RWPE2 (cell line): ENCODE measurements at regions not wholly inside any gene's neighbourhood (a gene's known extent, or its start where the extent isn't known, plus 50 kb on each side); places are given as distances from the start of the nearest gene placed in this dataset.

ENCODE experiments used
- ATAC-seq: fragments of 200-7000 bp; cut with Tn5 transposase; 3 replicates; pipeline ENCODE4 v1.9.1; 2021; ENCODE audit warnings: low read depth
- DNase-seq: peaks from one replicate; pipeline ENCODE4 v3.0.0-alpha.2; 2020; ENCODE audit warnings: low spot score
- H3K27ac ChIP-seq: fragments of 450-650 bp; 2 replicates; pipeline ENCODE4 v1.5.1; 2017; ENCODE audit warnings: mild to moderate bottlenecking; ENCODE audit not compliant: poor library complexity, severe bottlenecking
- H3K27me3 ChIP-seq: fragments of 250-450 bp; sonication (Bioruptor Pico); 2 replicates; pipeline ENCODE4 v1.5.1; 2021; ENCODE audit warnings: mild to moderate bottlenecking, moderate library complexity; ENCODE audit not compliant: insufficient read depth, poor library complexity, severe bottlenecking
- H3K36me3 ChIP-seq: fragments of 250-450 bp; sonication (Bioruptor Pico); 2 replicates; pipeline ENCODE4 v1.5.1; 2020; ENCODE audit warnings: low read depth, mild to moderate bottlenecking, moderate library complexity
- H3K4me1 ChIP-seq: fragments of 250-450 bp; sonication (Bioruptor Pico); 2 replicates; pipeline ENCODE4 v1.5.1; 2021; ENCODE audit warnings: mild to moderate bottlenecking, moderate library complexity; ENCODE audit not compliant: insufficient read depth, poor library complexity, severe bottlenecking
- H3K4me3 ChIP-seq: fragments of 250-450 bp; sonication (Bioruptor Pico); 2 replicates; pipeline ENCODE4 v1.5.1; 2021; ENCODE audit warnings: mild to moderate bottlenecking, moderate library complexity; ENCODE audit not compliant: severe bottlenecking
- H3K9me3 ChIP-seq: fragments of 250-450 bp; sonication (Bioruptor Pico); 2 replicates; pipeline ENCODE4 v1.5.1; 2021; ENCODE audit warnings: mild to moderate bottlenecking, moderate library complexity; ENCODE audit not compliant: severe bottlenecking
- CTCF ChIP-seq: fragments of 450-650 bp; IDR thresholded peaks from one replicate; pipeline ENCODE4 v1.5.1; 2017; ENCODE audit warnings: mild to moderate bottlenecking, moderate library complexity; ENCODE audit not compliant: poor library complexity, severe bottlenecking

- Histone ChIP-seq H3K36me3 (no peaks in the 10 kb centered on the region), H3K9me3 (no peaks in the 10 kb centered on the region), H3K27ac (no peak overlapping the region), H3K27me3 (peaks cover 8% of the 10 kb centered on the region), H3K4me3 (no peak overlapping the region), H3K4me1 (no peaks in the 10 kb centered on the region)
- ATAC-seq, result no peak
- no peak for TF ChIP-seq CTCF
- no peak for DNase-seq
Observed at GRCh38 chr21:19807201-19807600, 1191.0 kb upstream of the NCAM2 start.

DNA sequence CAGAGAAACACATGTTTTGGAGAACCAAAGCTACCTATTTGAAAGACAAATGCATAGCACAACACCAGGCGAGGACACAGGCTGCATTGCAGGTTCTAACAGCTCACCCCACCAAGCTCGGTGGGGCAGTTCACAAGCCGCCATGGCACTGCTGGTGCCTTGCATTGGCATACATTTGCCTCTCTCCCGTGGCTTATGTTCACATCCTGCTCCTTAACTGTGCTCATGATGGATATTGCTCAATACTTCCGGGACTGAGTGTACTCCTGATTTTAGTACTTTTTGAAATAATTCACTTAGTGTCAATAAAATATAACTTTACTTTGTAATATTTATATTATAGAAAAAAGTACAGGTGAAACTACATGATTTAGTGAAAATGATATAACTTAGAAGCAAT, 1187.4 kb upstream of the NCAM2 start:
- ATAC-seq (no peak; the same call in 2 of the 3 replicates), DNase-seq (no peak)
- Histone ChIP-seq H3K4me1 (no peaks in the 10 kb centered on the region), H3K27me3 (peaks cover 6% of the 10 kb centered on the region), H3K9me3 (no peaks in the 10 kb centered on the region), H3K36me3 (no peaks in the 10 kb centered on the region), H3K27ac (no peak overlapping the region), H3K4me3 (no peak overlapping the region)
- TF ChIP-seq CTCF, result no peak

- H3K4me1 ChIP-seq, result no peaks in the 10 kb centered on the region
- no peak for ATAC-seq
- H3K9me3 ChIP-seq, result no peaks in the 10 kb centered on the region
- no peaks in the 10 kb centered on the region for H3K36me3 ChIP-seq
- DNase-seq, result no peak
- H3K27ac ChIP-seq, result no peak overlapping the region
- H3K27me3 ChIP-seq, result peaks cover 6% of the 10 kb centered on the region
- no peak for TF ChIP-seq CTCF
- H3K4me3 ChIP-seq, result no peak overlapping the region
Observed at GRCh38 chr21:19830446-19830845, 1167.8 kb upstream of the NCAM2 start.

DNA sequence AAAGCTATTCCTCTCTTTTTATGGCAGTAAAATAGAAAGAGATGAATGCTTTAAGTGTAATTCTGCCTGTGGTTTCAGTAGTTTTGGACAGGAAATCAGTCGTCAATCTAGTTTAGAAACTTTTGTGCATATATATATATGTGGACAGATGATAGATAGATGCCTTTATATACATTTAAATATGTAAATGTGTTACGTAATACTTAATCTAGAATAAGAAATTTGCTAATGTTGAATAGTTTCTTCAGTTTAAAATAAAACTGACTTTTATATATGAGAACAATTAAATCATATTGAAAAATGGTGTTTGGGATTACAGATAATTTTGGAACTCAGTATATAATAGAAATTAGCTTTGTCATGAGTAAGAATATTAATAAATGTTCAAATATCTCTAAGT, 1165.7 kb upstream of the NCAM2 start:
- Histone ChIP-seq H3K9me3 (no peaks in the 10 kb centered on the region), H3K36me3 (no peaks in the 10 kb centered on the region), H3K4me3 (no peak overlapping the region), H3K27ac (no peak overlapping the region), H3K4me1 (no peaks in the 10 kb centered on the region), H3K27me3 (peaks cover 6% of the 10 kb centered on the region)
- DNase-seq (no peak), ATAC-seq (no peak)
- no peak for TF ChIP-seq CTCF

DNA sequence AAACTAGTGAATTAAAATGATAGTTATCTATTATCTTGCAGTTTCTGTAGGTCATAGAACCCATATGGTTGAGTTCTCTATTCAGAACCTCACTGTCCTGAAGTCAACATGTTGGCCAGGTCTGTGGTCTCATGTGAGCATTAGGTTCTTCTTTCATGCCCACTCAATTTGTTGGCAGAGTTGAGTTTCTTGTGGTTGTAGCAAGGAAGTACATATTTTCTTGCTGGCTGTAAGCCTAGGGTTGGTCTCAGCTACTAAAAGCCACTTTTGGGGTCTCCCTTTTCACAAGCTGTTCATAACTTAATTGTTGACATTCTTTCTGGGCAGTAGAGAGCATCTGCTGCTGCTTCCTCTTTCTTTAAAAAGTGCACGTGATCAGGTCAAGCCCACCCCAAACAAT, 1165.1 kb upstream of the NCAM2 start:
- Histone ChIP-seq H3K27me3 (peaks cover 6% of the 10 kb centered on the region), H3K9me3 (no peaks in the 10 kb centered on the region), H3K27ac (no peak overlapping the region), H3K36me3 (no peaks in the 10 kb centered on the region), H3K4me1 (no peaks in the 10 kb centered on the region), H3K4me3 (no peak overlapping the region)
- TF ChIP-seq CTCF, result no peak
- ATAC-seq (no peak), DNase-seq (no peak)
